Vagina (tissue), 2 donors: ENCODE measurements at regions not wholly inside any gene's neighbourhood (a gene's known extent, or its start where the extent isn't known, plus 50 kb on each side); places are given as distances from the start of the nearest gene placed in this dataset.

Experiments
- DNase-seq, 2 donors: peaks; one replicate each; pipeline ENCODE4 v3.0.0-alpha.2; 2017; ENCODE audit errors: extremely low spot score in 2 of 2
- H3K27ac ChIP-seq: fragments of 200-600 bp; sonication (generic); one replicate; pipeline ENCODE4 v1.5.1; 2019
- H3K27me3 ChIP-seq: fragments of 200-600 bp; sonication (generic); one replicate; pipeline ENCODE4 v1.5.1; 2019
- H3K36me3 ChIP-seq, 2 donors: fragments of 200-600 bp; sonication (generic); one replicate each; pipeline ENCODE4 v1.5.1; 2017 to 2019
- H3K4me1 ChIP-seq: fragments of 200-600 bp; sonication (generic); one replicate; pipeline ENCODE4 v1.5.1; 2019
- H3K4me3 ChIP-seq, 2 donors: fragments of 200-600 bp; sonication (generic); 1 replicate in 1 of 2; 2 replicates in 1 of 2; pipeline ENCODE4 v1.5.1; 2016 to 2019
- H3K9me3 ChIP-seq: fragments of 200-600 bp; sonication (generic); one replicate; pipeline ENCODE4 v1.5.1; 2019
- POLR2A ChIP-seq, 2 donors: fragments of 450-650 bp; IDR thresholded peaks; one replicate each; pipeline ENCODE4 v1.6.1; 2017; ENCODE audit warnings: antibody characterized with exemption in 2 of 2, mild to moderate bottlenecking in 2 of 2, moderate library complexity in 2 of 2
- POLR2AphosphoS5 ChIP-seq, 2 donors: sonication (generic); formaldehyde crosslinking; IDR thresholded peaks; one replicate each; pipeline ENCODE4 v1.9.0; 2017; ENCODE audit warnings: antibody characterized with exemption in 2 of 2, mild to moderate bottlenecking in 2 of 2, low read depth in 1 of 2; ENCODE audit not compliant: insufficient read depth in 1 of 2
- intact Hi-C: fragments of 100-400 bp; cut with DNase I; formaldehyde crosslinking; loops from one replicate; pipeline ENCODE4 v1.15.1; 2023
- TF ChIP-seq, protein P1 (sequence below), 3 experiments: fragments of 450-650 bp in 2 of 3; fragments of 200-600 bp in 1 of 3; sonication (generic) in 1 of 3; IDR thresholded peaks; one replicate each; pipeline ENCODE4 v1.5.1; 2017 to 2019; ENCODE audit warnings: antibody characterized with exemption in 3 of 3, mild to moderate bottlenecking in 2 of 3, moderate library complexity in 2 of 3

DNA sequence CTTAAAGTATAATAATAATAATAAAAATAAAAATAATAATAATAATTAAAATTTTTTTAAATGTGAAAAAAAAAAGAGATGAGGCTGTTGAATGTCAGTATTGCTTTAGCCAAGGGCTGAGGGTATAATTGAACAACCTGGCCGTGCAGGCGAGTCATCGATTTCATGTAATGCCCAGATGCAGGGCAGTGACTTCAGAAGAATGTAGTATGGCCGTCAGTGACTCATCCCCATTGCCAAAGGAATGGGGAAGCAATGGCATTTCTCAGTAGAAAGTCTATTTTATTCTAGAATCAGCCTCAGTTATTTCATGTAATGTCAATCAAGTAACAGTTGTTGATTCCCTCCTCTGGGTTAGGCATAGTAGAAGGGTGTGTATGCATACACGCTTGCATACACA, 516.4 kb downstream of the GLRX3 start:
- intact Hi-C loops, result no loop called here
- TF ChIP-seq, protein P1, sequence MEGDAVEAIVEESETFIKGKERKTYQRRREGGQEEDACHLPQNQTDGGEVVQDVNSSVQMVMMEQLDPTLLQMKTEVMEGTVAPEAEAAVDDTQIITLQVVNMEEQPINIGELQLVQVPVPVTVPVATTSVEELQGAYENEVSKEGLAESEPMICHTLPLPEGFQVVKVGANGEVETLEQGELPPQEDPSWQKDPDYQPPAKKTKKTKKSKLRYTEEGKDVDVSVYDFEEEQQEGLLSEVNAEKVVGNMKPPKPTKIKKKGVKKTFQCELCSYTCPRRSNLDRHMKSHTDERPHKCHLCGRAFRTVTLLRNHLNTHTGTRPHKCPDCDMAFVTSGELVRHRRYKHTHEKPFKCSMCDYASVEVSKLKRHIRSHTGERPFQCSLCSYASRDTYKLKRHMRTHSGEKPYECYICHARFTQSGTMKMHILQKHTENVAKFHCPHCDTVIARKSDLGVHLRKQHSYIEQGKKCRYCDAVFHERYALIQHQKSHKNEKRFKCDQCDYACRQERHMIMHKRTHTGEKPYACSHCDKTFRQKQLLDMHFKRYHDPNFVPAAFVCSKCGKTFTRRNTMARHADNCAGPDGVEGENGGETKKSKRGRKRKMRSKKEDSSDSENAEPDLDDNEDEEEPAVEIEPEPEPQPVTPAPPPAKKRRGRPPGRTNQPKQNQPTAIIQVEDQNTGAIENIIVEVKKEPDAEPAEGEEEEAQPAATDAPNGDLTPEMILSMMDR (IDR thresholded peaks at IDR 0.05), result no peak
- TF ChIP-seq POLR2A (IDR thresholded peaks at IDR 0.05), result no peak
- no peak for TF ChIP-seq POLR2AphosphoS5 (IDR thresholded peaks at IDR 0.05; ENCODE audit: insufficient read depth in 1 of 2, low read depth in 1 of 2)
- DNase-seq, result no peak
- Histone ChIP-seq H3K9me3 (no peaks in the 10 kb centered on the region), H3K27me3 (no peaks in the 10 kb centered on the region), H3K4me3 (no peak overlapping the region), H3K27ac (no peak overlapping the region), H3K4me1 (no peaks in the 10 kb centered on the region), H3K36me3 (no peaks in the 10 kb centered on the region)

DNA sequence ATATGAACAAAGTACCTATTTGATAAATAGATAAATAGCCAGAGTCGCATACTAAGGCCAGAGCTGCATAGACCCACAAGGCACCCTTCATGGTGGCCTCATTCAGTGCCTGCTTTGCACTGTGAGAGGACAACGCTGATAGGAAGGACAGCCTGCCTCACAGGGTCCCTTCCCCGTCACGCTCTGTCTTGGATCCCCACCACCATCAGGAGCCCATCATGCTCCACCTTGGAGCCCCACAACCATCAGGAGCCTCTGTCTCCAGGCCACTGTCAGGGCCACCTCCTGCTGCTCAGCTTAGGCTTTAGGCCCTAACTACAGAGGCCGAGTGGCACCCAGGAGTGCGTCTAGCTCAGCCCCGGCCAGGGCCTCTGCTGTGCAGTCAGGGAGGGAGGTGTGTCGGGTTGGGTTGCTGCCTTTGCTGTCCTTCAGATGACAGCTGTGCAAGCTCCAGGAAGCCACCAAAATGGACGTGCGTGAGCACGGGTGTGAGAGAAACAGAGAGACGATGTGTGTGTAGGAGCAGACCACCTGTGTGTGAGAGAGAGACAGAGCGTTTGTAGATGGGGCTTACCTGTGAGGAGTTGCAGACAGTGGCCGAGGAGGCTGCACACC, 516.9 kb downstream of the GLRX3 start:
- Histone ChIP-seq H3K27ac (no peak overlapping the region), H3K9me3 (no peaks in the 10 kb centered on the region), H3K4me3 (no peak overlapping the region), H3K36me3 (no peaks in the 10 kb centered on the region), H3K4me1 (no peaks in the 10 kb centered on the region), H3K27me3 (no peaks in the 10 kb centered on the region)
- intact Hi-C loops, result no loop called here
- DNase-seq, result no peak
- no peak for TF ChIP-seq POLR2AphosphoS5 (IDR thresholded peaks at IDR 0.05; ENCODE audit: insufficient read depth in 1 of 2, low read depth in 1 of 2)

- TF ChIP-seq POLR2A (IDR thresholded peaks at IDR 0.05) (no peak), POLR2AphosphoS5 (IDR thresholded peaks at IDR 0.05; ENCODE audit: insufficient read depth in 1 of 2, low read depth in 1 of 2) (no peak)
- no peaks in the 10 kb centered on the region for H3K4me1 ChIP-seq
- no peaks in the 10 kb centered on the region for H3K9me3 ChIP-seq
- DNase-seq, result peak; percentile 25 to 89
- intact Hi-C loops, result no loop called here
- H3K36me3 ChIP-seq, result no peaks in the 10 kb centered on the region
- H3K27ac ChIP-seq, result no peak overlapping the region
- H3K27me3 ChIP-seq, result no peaks in the 10 kb centered on the region
- no peak overlapping the region for H3K4me3 ChIP-seq
Observed at GRCh38 chr10:130654726-130655125, 518.5 kb downstream of the GLRX3 start.

- peak; percentile 64 to 70 for DNase-seq
- intact Hi-C loops, result no loop called here
- Histone ChIP-seq H3K9me3 (no peaks in the 10 kb centered on the region), H3K27me3 (no peaks in the 10 kb centered on the region), H3K36me3 (no peaks in the 10 kb centered on the region), H3K4me3 (no peak overlapping the region), H3K27ac (no peak overlapping the region), H3K4me1 (no peaks in the 10 kb centered on the region)
- TF ChIP-seq POLR2AphosphoS5 (IDR thresholded peaks at IDR 0.05; ENCODE audit: insufficient read depth in 1 of 2, low read depth in 1 of 2) (no peak), POLR2A (IDR thresholded peaks at IDR 0.05) (no peak)
- TF ChIP-seq, protein P1 (IDR thresholded peaks at IDR 0.05), result no peak
Observed at GRCh38 chr10:130655313-130656186, 519.4 kb downstream of the GLRX3 start.

DNA sequence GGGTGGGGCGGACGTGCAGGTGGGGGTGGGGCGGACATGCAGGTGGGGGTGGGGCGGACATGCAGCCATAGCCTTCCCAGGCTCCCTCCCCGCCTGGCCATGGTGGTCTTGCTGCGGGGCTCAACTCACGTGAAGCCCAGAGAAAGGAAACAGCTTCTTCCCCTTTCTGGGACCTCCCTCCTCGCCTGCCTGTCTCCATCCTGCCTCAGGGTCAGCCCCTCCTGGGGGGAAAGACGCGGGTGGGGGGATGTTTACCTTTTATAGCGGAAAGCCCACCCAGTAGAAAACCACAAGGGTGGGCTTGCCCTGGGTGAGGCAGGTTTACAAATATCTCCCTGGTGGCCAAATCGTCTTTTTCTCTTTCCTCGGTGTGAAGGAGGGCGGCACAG, 520.0 kb downstream of the GLRX3 start:
- no peaks in the 10 kb centered on the region for H3K27me3 ChIP-seq
- DNase-seq, result peak; percentile 44 to 49
- H3K9me3 ChIP-seq, result no peaks in the 10 kb centered on the region
- TF ChIP-seq, protein P1 (IDR thresholded peaks at IDR 0.05), result no peak
- TF ChIP-seq POLR2AphosphoS5 (IDR thresholded peaks at IDR 0.05; ENCODE audit: insufficient read depth in 1 of 2, low read depth in 1 of 2), result no peak
- no peak for TF ChIP-seq POLR2A (IDR thresholded peaks at IDR 0.05)
- H3K36me3 ChIP-seq, result no peaks in the 10 kb centered on the region
- H3K27ac ChIP-seq, result no peak overlapping the region
- H3K4me3 ChIP-seq, result no peak overlapping the region
- no peaks in the 10 kb centered on the region for H3K4me1 ChIP-seq
- intact Hi-C loops, result no loop called here
